AG08396 (cell line): ENCODE measurements at regions not wholly inside any gene's neighbourhood (a gene's known extent, or its start where the extent isn't known, plus 50 kb on each side); places are given as distances from the start of the nearest gene placed in this dataset.

Experiments
- DNase-seq: peaks from one replicate; pipeline ENCODE4 v3.0.0; 2012; ENCODE audit warnings: low spot score, mixed read lengths

DNA sequence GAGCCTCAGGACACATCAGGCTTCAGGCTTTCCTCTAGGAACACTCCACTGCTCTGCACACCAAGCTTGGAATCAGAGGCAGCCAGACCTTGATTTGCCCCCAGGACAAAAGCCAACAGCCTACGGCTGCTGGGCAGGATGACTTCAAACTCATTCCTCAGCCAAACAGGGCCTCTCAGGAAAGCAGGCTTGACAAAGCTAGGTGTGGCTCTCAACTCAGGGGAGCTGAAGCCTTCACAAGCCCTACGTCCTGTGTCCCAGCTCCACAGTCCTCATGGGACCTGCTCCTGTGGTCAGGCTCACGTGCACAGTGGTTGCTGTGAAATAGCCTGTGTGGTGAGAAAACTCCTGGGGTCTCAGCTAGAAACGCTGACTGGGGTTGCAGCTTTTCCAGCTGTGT lies 398.9 kb upstream of the ZNF507 start:
- DNase-seq, result no peak

DNA sequence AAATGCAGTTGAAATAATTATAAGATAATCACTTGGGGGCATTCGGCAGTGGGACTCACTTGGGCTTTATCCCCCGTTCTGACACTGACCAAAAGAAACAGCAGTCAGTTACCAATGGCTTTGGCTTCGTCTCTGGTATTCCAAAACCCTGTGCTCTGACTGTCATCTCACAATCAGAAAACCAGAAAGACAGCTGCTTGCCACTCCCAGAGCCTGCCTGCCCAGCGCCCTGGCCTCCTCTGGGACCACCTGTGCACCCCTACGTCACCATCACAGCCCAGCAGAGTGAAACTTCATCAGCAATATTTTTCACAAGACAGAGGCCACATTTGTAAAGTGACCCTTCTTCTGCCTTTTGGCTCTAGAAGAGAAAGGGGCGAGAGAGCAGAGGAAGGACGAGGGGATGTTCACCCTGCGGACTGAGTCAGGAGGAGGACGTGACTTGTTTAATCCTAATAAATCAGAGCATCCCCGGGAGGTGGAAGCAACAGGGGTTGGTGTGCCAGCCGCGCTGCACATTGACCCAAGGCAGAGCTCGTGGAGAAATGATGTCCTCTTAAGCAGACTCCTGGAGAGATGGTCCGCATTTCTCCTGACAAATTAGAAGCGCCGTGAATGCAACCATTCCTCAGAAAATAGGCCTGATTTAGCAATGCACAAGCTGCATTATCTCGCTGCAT lies 397.8 kb upstream of the ZNF507 start:
- no peak for DNase-seq

DNA sequence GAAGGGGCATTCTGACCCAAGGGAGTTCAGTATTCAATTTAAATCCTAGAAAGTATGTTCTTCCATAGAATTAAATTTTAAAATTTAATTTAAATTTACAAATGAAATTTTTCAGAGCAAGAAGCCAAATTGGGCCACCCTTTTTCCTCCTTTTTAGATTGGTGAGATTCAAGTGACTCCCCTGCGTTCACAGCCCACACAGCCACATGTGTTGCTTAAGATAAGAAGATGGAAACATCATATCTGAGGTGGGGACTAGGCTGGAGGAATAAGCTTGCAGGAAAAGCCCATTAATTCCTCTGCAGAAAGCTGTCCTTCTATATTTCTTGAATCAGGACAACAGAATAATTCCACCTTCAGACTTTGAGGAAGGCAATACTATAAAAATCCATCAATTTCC lies 392.7 kb upstream of the ZNF507 start:
- DNase-seq, result no peak

DNA sequence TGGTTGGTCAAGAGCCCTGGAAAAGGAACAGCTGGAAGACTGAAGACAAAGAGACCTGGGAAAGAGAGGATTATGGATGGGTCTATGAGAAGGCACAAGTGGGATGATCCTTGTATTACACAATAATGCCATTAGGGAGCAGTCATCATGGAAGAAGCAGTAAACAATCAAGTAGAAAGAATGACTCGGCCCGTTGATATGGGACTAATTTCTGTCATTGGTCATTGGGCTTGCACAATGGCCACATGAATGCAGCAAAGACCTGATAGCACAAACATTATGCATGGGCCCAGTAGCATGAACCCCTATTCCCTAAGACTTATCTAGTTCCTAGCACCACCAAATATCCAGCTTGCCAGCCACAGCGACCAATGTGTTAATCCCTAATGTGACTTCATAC lies 390.3 kb upstream of the ZNF507 start:
- DNase-seq, result no peak

DNA sequence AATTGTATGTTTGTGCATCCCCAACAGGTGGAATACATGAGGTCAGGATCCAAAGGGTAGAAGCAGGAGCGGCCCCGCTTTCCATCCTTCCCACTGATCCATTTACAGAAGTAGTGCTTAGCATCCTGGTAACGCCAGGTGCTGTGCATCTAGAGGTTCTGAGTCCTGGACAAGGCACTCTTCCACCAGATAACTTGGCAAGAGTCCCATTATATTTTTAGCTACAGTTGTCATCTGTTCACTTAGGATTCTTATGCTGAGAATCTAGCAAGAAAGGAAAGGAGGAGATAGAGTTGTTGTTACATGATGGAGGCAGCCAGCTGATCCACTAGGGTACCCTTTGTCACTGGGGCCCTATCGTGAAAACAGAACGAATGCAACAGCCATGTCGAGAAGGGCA lies 389.5 kb upstream of the ZNF507 start:
- no peak for DNase-seq

- DNase-seq, result no peak
These were observed 388.5 kb upstream of the ZNF507 start for GRCh38 chr19:31956771-31957392.

GRCh38 chr19:31957711-31958110 lies 387.7 kb upstream of the ZNF507 start:
- DNase-seq, result no peak

GRCh38 chr19:31959527-31960018 lies 385.8 kb upstream of the ZNF507 start:
- DNase-seq, result no peak

DNA sequence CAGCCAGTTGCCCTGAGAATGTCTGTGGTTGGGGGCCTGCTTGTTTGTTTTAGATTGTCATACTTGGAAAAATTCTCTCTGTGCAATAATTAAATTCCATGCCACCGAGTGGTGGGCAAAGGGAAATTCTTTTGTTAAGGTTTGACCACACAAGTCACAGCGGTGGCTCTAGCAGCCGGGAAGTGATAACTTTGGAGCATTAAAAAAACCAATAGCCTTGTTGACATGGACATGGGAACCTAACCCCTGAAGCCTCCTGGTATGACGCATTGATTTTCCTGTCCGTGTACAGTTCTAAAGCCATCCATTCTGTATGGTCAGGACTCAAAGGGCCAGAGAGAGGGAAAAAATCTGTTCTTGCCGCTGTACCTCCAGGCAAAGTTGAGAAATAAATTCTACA lies 384.9 kb upstream of the ZNF507 start:
- DNase-seq, result no peak

DNA sequence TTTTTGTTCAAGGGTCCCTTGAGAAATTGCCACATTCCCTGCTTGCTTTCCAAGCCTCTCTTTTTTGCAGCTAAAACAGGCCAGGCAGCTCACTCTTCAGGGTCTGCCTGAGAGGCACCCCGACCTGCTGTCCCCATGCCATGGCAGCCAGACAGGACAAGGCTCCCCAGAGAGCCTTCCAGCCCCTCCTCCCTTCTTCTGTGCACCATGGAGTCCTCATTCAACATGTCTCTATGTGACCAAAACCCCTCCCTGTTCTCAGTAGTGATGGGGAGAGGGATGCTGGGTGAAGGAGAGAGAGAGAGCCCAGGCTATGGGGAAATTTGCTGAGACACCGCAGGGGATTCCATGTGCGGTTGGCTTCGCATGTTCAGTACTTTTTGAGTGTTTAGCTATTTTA lies 384.2 kb upstream of the ZNF507 start:
- no peak for DNase-seq

GRCh38 chr19:31961667-31962066 lies 383.7 kb upstream of the ZNF507 start:
- no peak for DNase-seq

DNA sequence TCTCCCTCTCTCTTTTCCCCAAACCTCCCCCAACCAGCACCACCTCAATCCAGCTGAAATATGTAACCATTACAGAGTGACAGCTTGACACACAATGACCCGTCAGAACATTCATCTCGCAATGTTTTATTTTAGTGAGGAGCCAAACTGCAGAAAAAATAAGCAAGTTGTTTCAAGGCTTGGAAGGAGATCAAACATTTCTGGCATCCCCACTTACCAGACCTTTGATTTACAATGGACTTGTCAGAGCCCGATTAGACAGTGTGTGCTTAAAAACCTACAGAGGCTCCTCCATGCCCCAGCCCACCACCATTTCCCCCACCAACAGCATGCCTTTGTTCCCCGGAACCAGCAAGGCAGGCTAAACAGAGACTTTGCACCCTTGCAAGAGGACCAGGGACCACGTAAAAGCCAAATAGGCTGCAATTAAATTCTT lies 382.8 kb upstream of the ZNF507 start:
- DNase-seq, result no peak

- no peak for DNase-seq
These were observed 381.7 kb upstream of the ZNF507 start for GRCh38 chr19:31963746-31964145.

- no peak for DNase-seq
These were observed 376.4 kb upstream of the ZNF507 start for GRCh38 chr19:31969016-31969415.

GRCh38 chr19:31970027-31970461 lies 375.4 kb upstream of the ZNF507 start:
- no peak for DNase-seq

DNA sequence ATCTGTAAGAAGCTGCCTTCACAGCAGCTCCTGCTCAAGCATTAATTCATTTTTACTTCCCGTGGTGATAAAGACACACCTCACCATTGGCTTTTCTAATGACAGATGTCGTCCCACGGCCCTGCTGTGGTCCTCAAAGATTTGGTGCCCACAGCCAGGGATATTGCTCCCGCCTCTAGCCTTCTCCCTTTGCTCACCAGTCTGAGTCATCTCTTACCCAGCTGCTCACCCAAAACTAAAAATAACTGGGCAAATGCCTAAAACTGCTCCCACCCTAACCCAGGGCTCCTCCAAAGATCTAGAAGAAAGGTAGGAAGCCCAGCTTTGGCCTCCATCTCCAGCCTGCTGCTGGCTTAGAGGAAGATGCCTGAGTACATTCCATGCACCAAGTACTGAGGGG lies 371.1 kb upstream of the ZNF507 start:
- no peak for DNase-seq

DNA sequence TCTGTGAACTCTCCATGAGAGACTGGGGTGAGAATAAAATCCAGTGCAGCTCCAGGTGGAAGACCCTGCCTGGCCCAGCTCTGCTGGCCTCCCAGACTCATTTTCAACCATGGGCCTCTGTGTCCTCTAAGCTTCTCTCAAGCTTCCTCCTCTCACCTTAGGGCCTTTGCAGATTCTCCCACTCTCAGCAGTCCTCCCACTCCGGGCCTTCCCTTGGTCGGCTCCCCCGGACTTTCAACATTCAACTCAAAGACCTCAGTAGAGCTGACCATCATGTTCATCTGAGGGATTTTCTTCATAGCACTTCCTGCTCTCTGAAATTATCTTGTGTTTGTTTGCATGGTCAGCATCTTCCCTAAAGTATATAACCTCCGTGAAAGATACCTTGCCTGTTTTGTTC lies 370.5 kb upstream of the ZNF507 start:
- DNase-seq, result no peak

DNA sequence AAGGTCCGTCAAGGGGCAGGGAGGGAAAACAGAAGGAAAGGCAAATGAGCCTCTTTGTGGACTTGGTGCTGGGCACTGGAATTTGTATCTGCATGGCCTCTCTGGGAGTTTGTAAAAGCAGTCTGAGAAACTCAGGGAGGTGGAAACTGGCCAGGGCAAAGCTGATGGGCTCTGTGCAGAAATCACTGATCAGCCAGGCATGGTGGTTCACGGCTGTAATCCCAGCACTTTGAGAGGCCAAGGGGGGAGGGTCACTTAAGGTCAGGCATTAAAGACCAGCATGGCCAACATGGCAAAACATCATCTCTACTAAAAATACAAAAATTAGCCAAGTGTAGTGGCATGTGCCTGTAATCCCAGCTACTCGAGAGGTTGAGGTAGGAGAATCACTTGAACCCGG lies 369.9 kb upstream of the ZNF507 start:
- no peak for DNase-seq

DNA sequence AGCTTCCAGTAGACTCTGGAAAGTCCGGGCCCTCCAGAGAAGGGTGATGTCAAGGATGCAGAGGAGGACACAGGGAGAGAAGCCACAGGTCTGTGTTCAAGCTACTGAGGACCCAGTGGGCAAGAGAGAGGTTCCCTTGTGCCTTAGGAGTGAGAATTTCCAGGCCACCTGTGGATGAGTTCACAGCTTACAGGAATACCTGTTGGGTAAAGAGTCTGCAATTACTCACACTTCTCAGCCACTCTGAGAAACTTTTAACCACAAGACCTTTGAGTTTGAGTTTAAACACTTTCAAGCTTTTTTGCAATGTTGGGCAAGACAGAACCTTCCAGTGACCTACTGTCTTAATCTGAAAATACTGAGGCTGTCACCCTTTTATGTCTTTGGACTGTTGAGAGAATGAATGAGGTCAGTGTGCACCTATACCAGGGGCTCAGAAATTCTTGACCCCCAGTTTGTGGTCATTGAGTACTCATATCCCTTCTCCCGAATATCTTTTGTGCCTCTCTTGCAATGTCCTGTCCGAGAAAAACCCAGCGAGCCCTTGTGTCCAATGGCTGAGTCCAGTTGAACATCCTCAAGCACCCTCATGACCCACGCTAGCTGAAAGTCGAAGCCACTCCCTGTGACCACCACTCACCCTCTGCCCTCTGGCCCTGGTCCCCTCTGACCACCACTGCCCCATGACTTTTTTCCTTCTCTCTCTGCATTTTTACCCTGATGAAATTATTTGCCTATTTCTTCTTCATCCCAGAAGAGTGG lies 368.5 kb upstream of the ZNF507 start:
- no peak for DNase-seq

GRCh38 chr19:31979362-31979761 lies 366.0 kb upstream of the ZNF507 start:
- DNase-seq, result no peak

DNA sequence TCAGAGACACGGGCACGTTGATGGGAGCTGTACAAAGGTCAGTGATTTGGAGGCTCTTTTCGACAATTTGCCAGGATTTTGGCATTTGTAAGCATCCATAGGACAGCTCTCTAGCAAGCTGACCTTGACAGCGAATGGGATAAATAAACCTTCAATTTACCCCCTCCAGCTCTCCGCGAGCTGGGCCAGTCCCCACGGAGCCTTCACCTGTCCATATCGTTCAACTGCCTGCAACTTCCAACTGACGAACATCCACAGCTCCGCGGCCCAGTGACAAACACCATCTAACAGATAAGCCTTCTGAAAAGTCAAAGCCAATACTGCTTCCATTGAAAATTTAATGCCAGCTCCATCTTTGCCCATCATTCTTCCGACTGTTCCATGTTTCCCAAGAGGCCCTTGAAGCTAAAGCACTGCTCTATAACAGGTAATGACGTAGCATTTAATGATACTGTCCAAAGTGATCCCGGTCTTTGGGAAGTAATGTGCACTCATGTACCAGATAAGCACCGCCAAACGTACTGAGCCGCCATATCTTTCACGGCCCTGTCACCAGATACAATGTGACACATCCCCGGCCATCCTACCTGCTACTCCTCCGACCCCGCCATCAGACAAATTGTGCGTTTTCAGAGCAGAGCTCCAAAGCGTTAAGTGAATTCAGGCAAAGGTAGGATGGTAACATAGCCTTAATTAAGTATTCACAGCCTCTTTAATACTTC lies 365.3 kb upstream of the ZNF507 start:
- DNase-seq, result no peak

- DNase-seq, result no peak
These were observed 364.6 kb upstream of the ZNF507 start for GRCh38 chr19:31980796-31981195.
